ENCODE measurements at regions not wholly inside any gene's neighbourhood (a gene's known extent, or its start where the extent isn't known, plus 50 kb on each side); places are given as distances from the start of the nearest gene placed in this dataset.

- TF ChIP-seq, protein P1, sequence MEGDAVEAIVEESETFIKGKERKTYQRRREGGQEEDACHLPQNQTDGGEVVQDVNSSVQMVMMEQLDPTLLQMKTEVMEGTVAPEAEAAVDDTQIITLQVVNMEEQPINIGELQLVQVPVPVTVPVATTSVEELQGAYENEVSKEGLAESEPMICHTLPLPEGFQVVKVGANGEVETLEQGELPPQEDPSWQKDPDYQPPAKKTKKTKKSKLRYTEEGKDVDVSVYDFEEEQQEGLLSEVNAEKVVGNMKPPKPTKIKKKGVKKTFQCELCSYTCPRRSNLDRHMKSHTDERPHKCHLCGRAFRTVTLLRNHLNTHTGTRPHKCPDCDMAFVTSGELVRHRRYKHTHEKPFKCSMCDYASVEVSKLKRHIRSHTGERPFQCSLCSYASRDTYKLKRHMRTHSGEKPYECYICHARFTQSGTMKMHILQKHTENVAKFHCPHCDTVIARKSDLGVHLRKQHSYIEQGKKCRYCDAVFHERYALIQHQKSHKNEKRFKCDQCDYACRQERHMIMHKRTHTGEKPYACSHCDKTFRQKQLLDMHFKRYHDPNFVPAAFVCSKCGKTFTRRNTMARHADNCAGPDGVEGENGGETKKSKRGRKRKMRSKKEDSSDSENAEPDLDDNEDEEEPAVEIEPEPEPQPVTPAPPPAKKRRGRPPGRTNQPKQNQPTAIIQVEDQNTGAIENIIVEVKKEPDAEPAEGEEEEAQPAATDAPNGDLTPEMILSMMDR (IDR thresholded peaks at IDR 0.05): no peak
- TF ChIP-seq, protein P2, sequence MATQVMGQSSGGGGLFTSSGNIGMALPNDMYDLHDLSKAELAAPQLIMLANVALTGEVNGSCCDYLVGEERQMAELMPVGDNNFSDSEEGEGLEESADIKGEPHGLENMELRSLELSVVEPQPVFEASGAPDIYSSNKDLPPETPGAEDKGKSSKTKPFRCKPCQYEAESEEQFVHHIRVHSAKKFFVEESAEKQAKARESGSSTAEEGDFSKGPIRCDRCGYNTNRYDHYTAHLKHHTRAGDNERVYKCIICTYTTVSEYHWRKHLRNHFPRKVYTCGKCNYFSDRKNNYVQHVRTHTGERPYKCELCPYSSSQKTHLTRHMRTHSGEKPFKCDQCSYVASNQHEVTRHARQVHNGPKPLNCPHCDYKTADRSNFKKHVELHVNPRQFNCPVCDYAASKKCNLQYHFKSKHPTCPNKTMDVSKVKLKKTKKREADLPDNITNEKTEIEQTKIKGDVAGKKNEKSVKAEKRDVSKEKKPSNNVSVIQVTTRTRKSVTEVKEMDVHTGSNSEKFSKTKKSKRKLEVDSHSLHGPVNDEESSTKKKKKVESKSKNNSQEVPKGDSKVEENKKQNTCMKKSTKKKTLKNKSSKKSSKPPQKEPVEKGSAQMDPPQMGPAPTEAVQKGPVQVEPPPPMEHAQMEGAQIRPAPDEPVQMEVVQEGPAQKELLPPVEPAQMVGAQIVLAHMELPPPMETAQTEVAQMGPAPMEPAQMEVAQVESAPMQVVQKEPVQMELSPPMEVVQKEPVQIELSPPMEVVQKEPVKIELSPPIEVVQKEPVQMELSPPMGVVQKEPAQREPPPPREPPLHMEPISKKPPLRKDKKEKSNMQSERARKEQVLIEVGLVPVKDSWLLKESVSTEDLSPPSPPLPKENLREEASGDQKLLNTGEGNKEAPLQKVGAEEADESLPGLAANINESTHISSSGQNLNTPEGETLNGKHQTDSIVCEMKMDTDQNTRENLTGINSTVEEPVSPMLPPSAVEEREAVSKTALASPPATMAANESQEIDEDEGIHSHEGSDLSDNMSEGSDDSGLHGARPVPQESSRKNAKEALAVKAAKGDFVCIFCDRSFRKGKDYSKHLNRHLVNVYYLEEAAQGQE (IDR thresholded peaks at IDR 0.05; ENCODE audit: low read depth, low read length): no peak
- TF ChIP-seq ZBTB33 (IDR thresholded peaks at IDR 0.05; ENCODE audit: borderline replicate concordance, low read depth) (no peak), EP300 (IDR thresholded peaks at IDR 0.05; ENCODE audit: borderline replicate concordance in 1 of 2, low read depth in 1 of 2, low read length in 1 of 2) (no peak), POLR2AphosphoS5 (IDR thresholded peaks at IDR 0.05; ENCODE audit: low read depth, low read length) (no peak), FOSL2 (IDR thresholded peaks at IDR 0.05; ENCODE audit: borderline replicate concordance, low read depth) (no peak), SMC3 (IDR thresholded peaks at IDR 0.05; ENCODE audit: low read depth, low read length) (no peak), RXRA (IDR thresholded peaks at IDR 0.05; ENCODE audit: borderline replicate concordance, low read depth) (no peak)
Measured at GRCh38 chr11:32273931-32274330, 161.4 kb downstream of the WT1 start.
